ENCODE measurements at regions not wholly inside any gene's neighbourhood (a gene's known extent, or its start where the extent isn't known, plus 50 kb on each side); places are given as distances from the start of the nearest gene placed in this dataset.

DNA sequence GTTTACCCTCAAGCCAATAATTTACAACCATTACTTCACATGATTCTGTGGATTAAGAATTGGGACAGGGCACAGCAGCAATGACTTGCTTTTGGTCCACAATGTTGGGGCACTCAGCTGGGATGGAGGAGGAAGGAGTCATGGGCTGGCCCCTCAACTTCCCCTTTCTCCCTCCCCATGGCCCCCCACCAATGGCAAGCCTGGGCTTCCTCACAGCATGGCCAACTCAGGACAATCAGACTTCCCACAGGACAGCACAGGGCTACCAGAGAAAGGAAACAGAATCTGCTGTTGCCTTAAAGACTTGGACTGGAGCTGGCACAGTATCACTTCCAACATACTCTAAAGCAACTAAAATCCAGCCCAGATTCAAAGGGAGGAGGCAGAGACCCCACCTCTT is 160.7 kb downstream of the PTPN20 start:
- H3K9me3 ChIP-seq (ENCODE audit: low read depth, low read length), result no peaks in the 10 kb centered on the region
- H3K9ac ChIP-seq (ENCODE audit: insufficient read length), result no peak overlapping the region
- no peak for TF ChIP-seq POLR2AphosphoS5 (IDR thresholded peaks at IDR 0.05; ENCODE audit: borderline replicate concordance, low read depth, low read length)
- TF ChIP-seq FOXP2 (optimal IDR thresholded peaks at IDR 0.05; ENCODE audit: control extremely low read depth, extremely low read length, insufficient read depth), result no peak
- no peak for TF ChIP-seq EZH2 (IDR thresholded peaks at IDR 0.05)
- no peaks in the 10 kb centered on the region for H3K36me3 ChIP-seq (ENCODE audit: insufficient read depth, low read length)
- no peak for DNase-seq (ENCODE audit: low read depth, low spot score)
- H3K27ac ChIP-seq, result no peak overlapping the region
- no peak overlapping the region for H3K4me3 ChIP-seq

DNA sequence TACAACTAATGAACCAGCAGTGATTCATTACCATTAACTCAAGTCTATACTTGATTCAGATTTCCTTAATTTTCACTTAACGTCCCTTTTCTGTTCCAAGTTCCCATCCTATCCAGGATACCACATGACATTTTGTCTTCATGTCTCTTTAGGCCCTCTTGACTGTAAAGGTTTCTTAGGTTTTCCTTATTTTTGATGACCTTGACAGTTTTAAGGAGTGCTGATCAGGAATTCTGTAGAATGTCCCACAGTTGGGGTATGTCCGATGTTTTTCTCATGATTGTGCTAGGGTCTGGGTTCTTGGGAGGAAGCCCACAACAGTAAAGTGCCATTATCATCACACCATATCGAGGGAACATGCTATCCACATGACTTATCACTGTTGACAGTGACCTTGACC is 162.7 kb downstream of the PTPN20 start:
- Histone ChIP-seq H3K4me3 (no peak overlapping the region), H3K9ac (ENCODE audit: insufficient read length) (no peak overlapping the region), H3K9me3 (ENCODE audit: low read depth, low read length) (no peaks in the 10 kb centered on the region), H3K27ac (no peak overlapping the region), H3K36me3 (ENCODE audit: insufficient read depth, low read length) (no peaks in the 10 kb centered on the region)
- no peak for DNase-seq (ENCODE audit: low read depth, low spot score)
- TF ChIP-seq EZH2 (IDR thresholded peaks at IDR 0.05) (no peak), FOXP2 (optimal IDR thresholded peaks at IDR 0.05; ENCODE audit: control extremely low read depth, extremely low read length, insufficient read depth) (no peak), POLR2AphosphoS5 (IDR thresholded peaks at IDR 0.05; ENCODE audit: borderline replicate concordance, low read depth, low read length) (no peak)

DNA sequence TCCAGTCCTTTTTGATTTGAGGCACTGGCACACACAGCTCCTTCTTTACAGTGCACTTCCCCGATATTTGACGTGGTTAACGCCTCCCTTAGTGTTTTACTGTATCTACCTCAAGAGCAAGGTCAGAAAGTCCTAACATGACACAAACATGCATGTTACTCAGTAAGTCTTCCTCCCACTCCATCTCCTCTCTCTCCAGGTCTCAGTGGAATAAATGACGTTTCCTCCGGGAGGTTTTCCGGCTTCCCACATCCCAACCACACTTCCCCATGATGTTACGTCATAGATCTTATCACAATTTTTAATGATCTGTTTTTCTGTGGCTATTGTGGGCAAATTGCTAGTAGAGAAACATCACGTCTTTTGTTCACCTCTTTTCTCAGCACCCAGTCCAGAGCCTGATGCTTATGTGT is 165.7 kb downstream of the PTPN20 start:
- TF ChIP-seq EZH2 (IDR thresholded peaks at IDR 0.05) (no peak), FOXP2 (optimal IDR thresholded peaks at IDR 0.05; ENCODE audit: control extremely low read depth, extremely low read length, insufficient read depth) (no peak), POLR2AphosphoS5 (IDR thresholded peaks at IDR 0.05; ENCODE audit: borderline replicate concordance, low read depth, low read length) (no peak)
- H3K9ac ChIP-seq (ENCODE audit: insufficient read length), result no peak overlapping the region
- no peak overlapping the region for H3K27ac ChIP-seq
- H3K9me3 ChIP-seq (ENCODE audit: low read depth, low read length), result no peaks in the 10 kb centered on the region
- DNase-seq (ENCODE audit: low read depth, low spot score), result no peak
- no peaks in the 10 kb centered on the region for H3K36me3 ChIP-seq (ENCODE audit: insufficient read depth, low read length)
- no peak overlapping the region for H3K4me3 ChIP-seq

DNA sequence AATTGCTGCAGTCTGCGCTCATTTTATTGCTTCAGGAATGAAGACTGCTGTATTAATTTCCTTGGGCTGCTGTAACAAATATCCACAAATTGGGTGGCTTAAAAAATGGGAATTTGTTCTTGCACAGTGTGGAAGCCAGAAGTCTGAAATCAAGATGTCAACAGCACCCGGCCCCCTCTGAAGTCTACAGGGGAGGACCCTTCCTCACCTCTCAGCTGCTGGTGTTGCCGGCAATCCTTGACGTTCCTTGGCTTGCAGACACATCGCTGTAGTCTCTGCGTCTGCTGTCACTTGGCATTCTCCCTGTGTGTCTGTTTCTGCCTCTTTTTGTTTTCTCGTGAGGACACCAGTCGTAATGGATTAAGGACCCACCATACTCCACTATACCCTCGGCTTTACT is 166.2 kb downstream of the PTPN20 start:
- Histone ChIP-seq H3K9ac (ENCODE audit: insufficient read length) (no peak overlapping the region), H3K36me3 (ENCODE audit: insufficient read depth, low read length) (no peaks in the 10 kb centered on the region), H3K9me3 (ENCODE audit: low read depth, low read length) (no peaks in the 10 kb centered on the region), H3K27ac (no peak overlapping the region), H3K4me3 (no peak overlapping the region)
- DNase-seq (ENCODE audit: low read depth, low spot score), result no peak
- TF ChIP-seq POLR2AphosphoS5 (IDR thresholded peaks at IDR 0.05; ENCODE audit: borderline replicate concordance, low read depth, low read length), result no peak

DNA sequence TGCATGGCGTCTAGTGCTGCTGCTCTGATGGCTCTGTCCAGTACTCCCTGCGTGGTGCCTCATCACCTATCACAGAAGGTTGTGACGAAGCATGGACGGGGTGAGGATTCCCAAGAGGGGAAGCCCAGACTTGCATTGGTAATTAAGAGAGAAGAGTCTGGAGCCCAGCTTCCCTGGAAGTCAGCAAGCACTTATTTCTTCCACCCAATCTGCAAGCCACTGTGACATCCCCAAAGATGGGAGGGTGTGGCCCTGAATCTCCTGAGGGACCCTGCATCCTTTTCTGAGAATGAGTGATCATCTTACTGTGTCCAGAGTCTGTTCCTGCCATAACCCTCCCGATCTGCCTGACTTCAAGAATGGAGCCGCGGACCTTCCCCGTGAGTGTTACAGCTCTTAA is 166.7 kb downstream of the PTPN20 start:
- no peak for DNase-seq (ENCODE audit: low read depth, low spot score)
- TF ChIP-seq EZH2 (IDR thresholded peaks at IDR 0.05) (no peak), POLR2AphosphoS5 (IDR thresholded peaks at IDR 0.05; ENCODE audit: borderline replicate concordance, low read depth, low read length) (no peak), FOXP2 (optimal IDR thresholded peaks at IDR 0.05; ENCODE audit: control extremely low read depth, extremely low read length, insufficient read depth) (no peak)
- no peaks in the 10 kb centered on the region for H3K36me3 ChIP-seq (ENCODE audit: insufficient read depth, low read length)
- H3K9me3 ChIP-seq (ENCODE audit: low read depth, low read length), result no peaks in the 10 kb centered on the region
- no peak overlapping the region for H3K9ac ChIP-seq (ENCODE audit: insufficient read length)
- no peak overlapping the region for H3K27ac ChIP-seq
- H3K4me3 ChIP-seq, result no peak overlapping the region

DNA sequence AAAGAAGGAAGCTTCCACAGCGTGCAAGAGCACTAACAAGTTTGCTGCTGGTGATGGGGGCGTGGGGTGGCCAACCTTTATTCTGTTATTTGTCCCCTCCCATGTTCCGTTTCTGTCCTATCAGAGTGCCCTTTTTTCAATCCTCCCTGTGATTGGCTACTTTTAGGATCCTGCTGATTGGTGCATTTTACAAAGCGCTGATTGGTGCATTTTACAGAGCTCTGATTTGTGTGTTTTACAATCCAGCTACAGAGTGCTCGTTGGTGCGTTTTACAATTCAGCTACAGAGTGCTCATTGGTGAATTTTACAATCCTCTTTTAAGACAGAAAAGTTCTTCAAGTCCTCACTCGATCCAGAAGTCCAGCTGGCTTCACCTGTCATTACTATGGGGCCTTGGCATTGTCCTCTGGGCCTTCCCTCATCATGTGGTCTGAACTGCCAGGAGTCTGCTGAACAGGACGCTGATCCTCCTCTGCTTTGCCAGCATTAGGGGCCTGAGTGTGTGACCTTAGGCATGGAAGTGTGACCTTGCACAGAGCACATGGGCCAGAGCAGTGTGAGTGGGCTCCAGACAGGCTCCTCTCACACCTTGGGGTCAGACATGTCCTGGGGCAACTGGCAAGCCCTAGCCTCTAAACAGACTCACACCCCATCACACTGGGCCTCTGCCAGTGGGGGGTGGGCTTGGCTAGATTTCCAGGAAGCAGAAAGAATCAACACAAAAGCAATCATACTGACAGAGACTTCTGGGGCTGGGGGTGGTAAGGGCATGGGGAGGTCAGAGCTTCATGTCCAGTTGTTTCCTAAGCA is 167.4 kb downstream of the PTPN20 start:
- Histone ChIP-seq H3K4me3 (no peak overlapping the region), H3K9ac (ENCODE audit: insufficient read length) (no peak overlapping the region), H3K9me3 (ENCODE audit: low read depth, low read length) (no peaks in the 10 kb centered on the region), H3K27ac (no peak overlapping the region), H3K36me3 (ENCODE audit: insufficient read depth, low read length) (no peaks in the 10 kb centered on the region)
- DNase-seq (ENCODE audit: low read depth, low spot score), result no peak
- TF ChIP-seq POLR2AphosphoS5 (IDR thresholded peaks at IDR 0.05; ENCODE audit: borderline replicate concordance, low read depth, low read length), result no peak
- TF ChIP-seq FOXP2 (optimal IDR thresholded peaks at IDR 0.05; ENCODE audit: control extremely low read depth, extremely low read length, insufficient read depth), result no peak
- TF ChIP-seq EZH2 (IDR thresholded peaks at IDR 0.05), result no peak

DNA sequence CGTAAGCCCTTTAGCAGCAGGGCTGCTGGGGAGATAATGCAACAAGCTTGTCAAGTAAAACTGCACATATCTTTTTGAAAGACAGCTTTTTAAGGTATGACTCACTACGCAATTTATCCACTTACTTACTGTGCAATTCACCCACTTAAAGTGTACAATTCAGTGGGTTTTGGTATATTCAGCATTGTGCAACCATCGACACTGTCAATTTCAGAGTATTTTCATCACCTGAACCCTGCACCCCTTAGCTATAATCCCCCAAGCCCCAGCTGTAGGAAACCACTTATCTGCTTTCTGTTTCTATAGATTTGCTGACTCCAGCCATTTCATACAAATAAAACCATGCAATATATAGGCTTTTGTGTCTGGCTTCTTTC is 168.0 kb downstream of the PTPN20 start:
- no peaks in the 10 kb centered on the region for H3K36me3 ChIP-seq (ENCODE audit: insufficient read depth, low read length)
- no peak for DNase-seq (ENCODE audit: low read depth, low spot score)
- H3K4me3 ChIP-seq, result no peak overlapping the region
- TF ChIP-seq FOXP2 (optimal IDR thresholded peaks at IDR 0.05; ENCODE audit: control extremely low read depth, extremely low read length, insufficient read depth) (no peak), EZH2 (IDR thresholded peaks at IDR 0.05) (no peak), POLR2AphosphoS5 (IDR thresholded peaks at IDR 0.05; ENCODE audit: borderline replicate concordance, low read depth, low read length) (no peak)
- H3K9me3 ChIP-seq (ENCODE audit: low read depth, low read length), result no peaks in the 10 kb centered on the region
- no peak overlapping the region for H3K27ac ChIP-seq
- H3K9ac ChIP-seq (ENCODE audit: insufficient read length), result no peak overlapping the region

DNA sequence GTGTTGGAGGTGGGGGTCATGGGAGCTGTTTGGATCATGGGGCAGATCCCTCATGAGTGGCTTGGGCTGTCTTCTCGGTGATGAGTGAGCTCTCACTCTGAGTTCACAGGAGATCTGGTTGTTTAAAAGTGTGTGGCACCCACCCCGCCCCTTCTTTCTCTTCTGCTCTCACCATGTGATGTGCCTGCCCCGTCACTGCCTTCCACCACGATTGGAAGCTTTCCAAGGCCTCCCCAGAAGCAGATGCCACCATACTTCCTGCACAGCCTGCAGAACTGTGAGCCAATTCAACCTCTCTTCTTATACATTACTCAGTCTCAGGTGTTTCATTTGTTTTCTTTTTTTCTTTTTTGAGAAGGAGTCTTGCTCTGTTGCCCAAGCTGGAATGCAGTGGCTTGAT is 170.0 kb downstream of the PTPN20 start:
- Histone ChIP-seq H3K9ac (ENCODE audit: insufficient read length) (no peak overlapping the region), H3K36me3 (ENCODE audit: insufficient read depth, low read length) (no peaks in the 10 kb centered on the region), H3K4me3 (no peak overlapping the region), H3K27ac (no peak overlapping the region), H3K9me3 (ENCODE audit: low read depth, low read length) (no peaks in the 10 kb centered on the region)
- no peak for TF ChIP-seq EZH2 (IDR thresholded peaks at IDR 0.05)
- TF ChIP-seq FOXP2 (optimal IDR thresholded peaks at IDR 0.05; ENCODE audit: control extremely low read depth, extremely low read length, insufficient read depth), result no peak
- no peak for TF ChIP-seq POLR2AphosphoS5 (IDR thresholded peaks at IDR 0.05; ENCODE audit: borderline replicate concordance, low read depth, low read length)
- DNase-seq (ENCODE audit: low read depth, low spot score), result no peak

Measured in SK-N-MC (cell line).